Panc1 (cell line): ENCODE measurements at regions not wholly inside any gene's neighbourhood (a gene's known extent, or its start where the extent isn't known, plus 50 kb on each side); places are given as distances from the start of the nearest gene placed in this dataset.

Source experiments
- CTCF ChIP-seq: fragments of 450-650 bp; IDR thresholded peaks from 2 replicates; pipeline ENCODE4 v1.5.1; 2017; ENCODE audit warnings: mild to moderate bottlenecking
- POLR2AphosphoS5 ChIP-seq: IDR thresholded peaks from 2 replicates; pipeline ENCODE4 v1.6.1; 2012; ENCODE audit warnings: mild to moderate bottlenecking, low read depth, low read length, moderate library complexity
- REST ChIP-seq, 2 experiments: IDR thresholded peaks; 2 replicates each; pipeline ENCODE4 v1.6.1; 2011 to 2012; ENCODE audit warnings: low read depth in 2 of 2, control low read depth in 1 of 2, low read length in 1 of 2, mild to moderate bottlenecking in 1 of 2, moderate library complexity in 1 of 2; ENCODE audit not compliant: insufficient read depth in 1 of 2
- TCF7L2 ChIP-seq: IDR thresholded peaks from 2 replicates; pipeline ENCODE4 v1.6.1; 2011; ENCODE audit warnings: mild to moderate bottlenecking, low read depth, low read length, inconsistent platforms

DNA sequence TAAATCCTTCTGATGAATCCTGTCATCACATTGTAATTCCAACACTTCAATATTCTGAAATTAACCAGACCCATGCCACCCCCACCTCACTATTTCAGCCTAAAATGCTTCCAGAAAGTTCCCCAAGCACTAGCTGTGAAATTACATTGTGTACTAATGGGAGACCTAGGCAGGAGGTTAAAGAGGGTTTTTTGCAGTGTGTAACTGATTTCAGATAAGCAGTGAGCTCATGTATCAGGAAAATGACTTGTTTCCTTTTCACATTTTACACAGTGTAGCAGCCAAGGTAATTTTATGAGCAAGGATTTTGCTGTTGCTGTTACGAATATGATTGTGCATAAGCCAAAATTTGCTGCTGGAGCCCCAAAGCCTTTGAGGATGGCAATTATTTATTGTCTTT lies 129.0 kb downstream of the INHBA start:
- TF ChIP-seq CTCF (no peak), REST (IDR thresholded peaks at IDR 0.05; ENCODE audit: insufficient read depth in 1 of 2, low read depth in 2 of 2, low read length in 1 of 2) (no peak), POLR2AphosphoS5 (no peak), TCF7L2 (no peak)
